Hypothalamus (tissue), 51 donors: ENCODE measurements at regions not wholly inside any gene's neighbourhood (a gene's known extent, or its start where the extent isn't known, plus 50 kb on each side); places are given as distances from the start of the nearest gene placed in this dataset.
A peak's percentile ranks its signal among the peaks of the same experiment; 100 is the strongest.
"Not testable (repeated sequence)": the region's sequence is repeated elsewhere in the genome, so short reads cannot be mapped to it uniquely, and the experiment has no call there.

Experiments used
- DNase-seq, 51 donors: peaks; one replicate each; lab custom pipeline; 2025; lab: John Stamatoyannopoulos, UW

DNA sequence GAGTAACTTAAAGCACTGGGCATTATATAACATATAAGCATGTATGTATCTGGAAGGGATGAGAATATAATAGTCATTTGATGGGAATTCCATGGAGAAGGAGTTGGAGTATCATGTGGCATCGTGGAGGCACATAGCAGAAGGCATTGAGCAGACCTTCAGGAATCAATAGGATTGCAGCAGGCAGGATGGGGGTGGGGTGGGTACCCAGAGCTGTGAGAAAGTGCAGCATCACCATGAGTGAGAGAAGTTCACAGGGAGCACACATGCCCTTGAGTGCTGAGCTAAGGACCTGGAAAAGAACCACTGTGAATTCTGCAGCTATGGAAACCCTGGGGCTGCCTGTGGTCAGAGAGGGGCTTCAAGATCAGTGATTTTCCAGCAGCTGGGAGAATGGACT, 57.3 kb downstream of the MED10 start:
- DNase-seq = no peak

DNA sequence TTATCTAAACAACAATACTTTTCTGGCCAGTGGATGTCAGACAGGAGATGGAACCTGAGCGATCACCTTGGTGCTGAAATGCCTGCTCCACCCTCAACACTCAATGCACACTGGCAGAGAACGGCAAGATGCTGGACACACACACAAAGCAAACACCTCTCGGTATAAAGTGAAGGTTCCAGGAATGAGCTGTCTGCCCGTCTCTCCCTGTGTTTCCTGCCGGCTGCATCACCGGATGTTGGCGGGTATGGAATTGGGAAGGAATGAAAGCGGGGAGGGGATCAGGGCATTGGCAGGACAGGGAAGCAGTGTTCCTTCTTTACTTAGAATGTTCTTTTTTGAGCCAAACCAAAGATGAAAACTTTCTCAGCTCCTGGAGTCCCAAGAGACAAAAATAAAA, 59.2 kb downstream of the MED10 start:
- no peak for DNase-seq

DNA sequence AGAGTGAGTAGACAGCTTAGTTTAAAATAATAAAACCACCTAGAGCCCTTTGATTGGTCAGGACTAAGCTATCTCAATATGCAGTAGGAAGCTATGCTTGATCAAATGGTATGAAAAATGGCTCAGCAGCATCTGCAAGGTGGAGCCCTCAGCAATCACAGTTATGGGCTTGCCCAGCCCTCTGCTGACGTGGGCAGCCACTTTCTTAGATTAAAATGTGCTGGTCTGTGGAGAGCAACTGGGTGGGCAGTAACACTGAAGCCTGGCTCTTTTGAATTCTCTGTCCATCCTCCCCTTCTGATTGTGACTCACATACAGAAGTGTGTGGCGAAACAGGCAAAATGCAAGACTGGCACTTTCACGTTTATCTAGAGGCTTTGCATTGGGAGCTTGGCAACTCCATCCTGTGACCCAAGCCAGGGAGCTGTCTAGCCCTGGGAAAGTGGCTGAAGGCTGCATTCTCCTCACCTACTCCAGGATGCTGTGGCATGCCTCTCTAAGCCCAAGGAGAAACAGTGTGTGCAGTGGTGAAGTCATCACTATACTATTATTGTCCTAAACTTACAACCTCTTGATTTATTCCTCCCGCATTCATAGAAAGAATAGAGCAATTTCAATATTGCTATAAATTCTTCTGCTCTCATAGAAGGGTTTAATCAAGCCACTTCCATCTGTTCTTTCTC, 61.1 kb downstream of the MED10 start:
- DNase-seq = peak in 1 of 51 donors; percentile 11

DNA sequence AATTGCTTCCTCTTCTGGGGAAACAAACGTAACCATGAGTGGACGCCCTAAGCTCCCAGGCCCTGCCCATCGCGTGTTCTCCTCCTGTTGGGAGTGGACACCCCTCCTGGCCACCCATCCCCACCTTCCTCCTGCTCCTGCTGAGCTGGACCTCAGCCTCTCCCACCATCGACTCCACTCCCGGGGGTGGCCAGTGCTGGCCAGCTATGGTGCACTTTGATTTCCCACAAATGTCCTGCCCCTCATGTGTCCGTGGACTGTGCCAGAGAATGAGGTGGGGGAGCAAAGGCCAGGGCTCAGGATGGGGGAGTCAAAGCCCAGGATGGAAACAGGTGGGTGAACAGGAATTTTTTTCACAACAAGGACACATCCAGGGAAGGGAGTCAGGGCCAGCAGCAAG, 62.8 kb downstream of the MED10 start:
- DNase-seq = no peak

DNA sequence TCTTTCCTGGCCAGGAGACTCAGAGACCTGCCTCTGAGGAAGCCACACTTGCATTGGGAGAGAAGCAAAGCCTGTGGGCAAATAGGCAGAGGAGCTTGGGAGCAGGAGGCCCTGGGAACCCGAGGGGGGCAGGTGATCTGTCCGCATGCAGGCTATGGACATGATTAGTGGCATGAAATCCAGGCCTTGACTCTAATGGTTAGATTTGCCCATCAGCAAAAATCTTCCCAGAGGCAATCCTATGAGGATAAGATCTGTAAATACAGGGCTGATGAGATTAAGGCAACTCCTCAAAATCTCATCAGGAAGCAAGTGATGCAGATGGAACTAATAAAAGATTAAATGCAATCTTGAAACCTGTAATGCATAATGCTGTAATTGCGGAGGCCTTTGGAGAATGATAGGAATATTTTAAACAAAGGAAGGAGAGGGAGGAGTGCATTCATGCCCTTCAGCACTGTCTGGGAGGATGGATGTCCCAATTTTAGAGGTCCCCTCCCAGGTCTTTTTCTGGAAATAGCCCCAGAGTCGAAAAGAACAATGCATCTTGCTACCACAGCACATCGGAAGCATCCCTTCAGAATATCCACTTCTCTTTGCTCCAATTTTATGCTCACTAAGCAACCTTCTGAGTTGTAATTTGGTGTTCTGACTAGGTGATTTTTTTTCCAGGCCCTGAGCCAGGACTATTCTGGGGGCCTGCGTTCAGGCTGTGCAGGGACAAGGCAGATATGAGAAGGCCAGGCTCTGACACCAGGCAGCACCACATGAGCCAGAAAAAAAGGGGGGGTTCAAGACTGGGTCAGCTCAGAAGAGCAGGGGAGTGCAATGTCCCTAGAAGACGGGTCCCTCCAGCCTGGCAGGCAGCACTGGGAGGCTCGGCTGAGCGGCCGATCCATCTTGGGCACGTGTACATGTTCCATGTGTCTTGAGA, 66.5 kb downstream of the MED10 start:
- peak in 1 of 51 donors; percentile 6 for DNase-seq

DNA sequence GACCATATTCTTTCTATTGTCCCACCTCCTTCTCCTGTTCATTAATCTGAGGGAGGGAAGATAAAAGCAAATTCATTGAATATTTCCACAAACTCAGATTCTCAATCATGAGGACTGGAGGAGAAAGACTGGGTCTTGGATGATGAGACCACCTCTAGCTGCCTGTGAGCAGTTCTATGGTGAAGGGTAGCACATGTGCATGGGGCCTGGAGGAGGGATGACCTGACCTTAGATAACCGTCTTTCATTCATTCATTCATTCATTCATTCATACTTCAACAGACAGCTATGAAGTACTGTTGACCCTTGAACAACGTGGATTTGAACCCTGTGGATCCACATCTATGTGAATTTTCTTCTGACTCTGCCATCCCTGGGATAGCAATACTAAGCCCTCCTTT, 68.4 kb downstream of the MED10 start:
- no peak for DNase-seq

DNA sequence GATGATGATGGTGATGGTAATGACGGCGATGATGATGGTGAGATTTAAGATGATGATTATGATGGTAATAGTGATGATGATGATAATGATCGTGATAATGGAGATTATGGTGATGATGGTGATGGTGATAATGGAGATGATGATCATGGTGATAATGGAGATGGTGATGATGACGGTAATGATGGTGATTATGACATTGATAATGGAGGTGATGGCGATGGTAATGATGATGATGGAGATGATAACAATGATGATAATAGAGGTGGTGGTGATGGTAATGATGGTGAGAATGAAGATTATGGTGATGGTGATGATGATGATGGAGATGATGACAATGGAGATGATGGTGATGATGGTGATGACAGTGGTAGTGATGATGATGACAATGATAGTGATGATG, 69.7 kb downstream of the MED10 start:
- DNase-seq = no peak

DNA sequence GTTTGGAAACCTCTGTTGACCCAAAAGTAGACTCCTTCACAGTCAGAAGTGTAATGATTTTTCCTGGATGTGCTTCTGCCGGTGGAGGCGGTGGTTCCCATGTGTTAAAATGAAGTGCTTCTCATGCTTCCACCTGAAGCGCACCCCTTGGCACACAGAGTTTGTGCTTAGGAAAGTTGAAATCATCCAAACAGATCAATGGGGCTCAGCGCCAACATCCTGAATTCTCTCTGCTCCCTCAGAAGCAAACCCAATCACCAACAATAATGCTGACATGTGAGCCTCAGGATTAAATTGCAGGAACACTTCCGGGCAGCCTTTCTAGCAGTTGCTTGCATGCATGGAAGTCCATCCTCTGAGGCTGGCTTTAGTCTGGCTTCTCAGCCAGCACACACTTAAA, 71.0 kb downstream of the MED10 start:
- no peak for DNase-seq

DNA sequence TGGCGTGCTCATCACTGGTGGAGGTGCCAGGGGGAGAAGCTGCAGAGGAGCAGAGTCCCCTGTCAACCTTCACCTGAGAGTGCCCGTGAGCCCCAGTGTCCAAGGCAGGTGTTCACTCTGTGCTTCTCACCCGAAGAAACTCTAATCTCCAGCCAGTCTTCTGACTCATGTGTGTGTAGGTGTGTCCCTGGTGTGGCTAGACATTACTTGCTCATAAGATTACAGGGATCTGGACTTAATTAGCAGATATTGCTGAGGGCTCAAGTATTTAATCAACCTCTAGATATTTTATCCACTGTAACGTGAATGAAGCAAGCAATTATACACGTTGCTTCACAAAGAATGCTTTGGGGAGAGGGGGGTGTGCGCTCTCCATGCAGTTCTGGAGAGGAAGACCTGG, 72.5 kb downstream of the MED10 start:
- DNase-seq = no peak

DNA sequence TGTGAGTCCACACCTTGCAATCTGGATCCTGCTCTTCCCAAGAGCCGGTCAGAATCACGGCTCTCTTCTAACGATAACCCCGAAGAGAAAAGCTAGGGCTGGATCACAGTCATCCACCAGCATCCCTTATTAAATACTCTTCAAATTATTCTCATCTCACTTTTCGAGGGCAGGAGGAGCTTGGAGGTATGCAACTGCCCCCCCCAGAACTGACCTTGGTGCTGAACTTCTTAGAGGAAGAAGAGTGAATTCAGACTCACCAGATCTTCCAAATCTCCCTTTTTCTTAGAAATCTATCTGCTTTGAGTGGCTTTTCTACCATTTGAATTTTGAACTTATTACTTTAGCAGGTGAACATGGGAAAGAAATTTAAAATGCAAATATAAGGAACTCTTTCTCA, 75.7 kb downstream of the MED10 start:
- no peak for DNase-seq

DNA sequence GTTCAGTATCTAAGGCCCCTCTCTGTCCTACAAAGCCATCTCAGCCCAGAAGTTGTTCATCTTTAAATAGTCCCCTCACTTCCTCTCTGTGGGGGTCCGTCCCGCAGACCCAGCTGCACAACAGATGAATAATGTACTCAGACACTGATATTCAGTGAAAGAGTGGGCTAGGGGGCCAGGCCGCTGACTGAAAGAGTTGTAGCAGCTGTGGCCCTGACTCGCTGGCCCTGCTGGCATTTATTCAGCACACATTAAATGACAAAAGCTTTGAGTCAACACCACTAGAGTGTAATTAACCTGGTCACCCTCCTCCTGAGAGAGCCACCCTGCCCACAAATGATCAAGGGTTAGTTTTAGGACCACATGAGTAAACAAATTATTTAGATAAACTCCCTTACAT, 76.3 kb downstream of the MED10 start:
- no peak for DNase-seq

DNA sequence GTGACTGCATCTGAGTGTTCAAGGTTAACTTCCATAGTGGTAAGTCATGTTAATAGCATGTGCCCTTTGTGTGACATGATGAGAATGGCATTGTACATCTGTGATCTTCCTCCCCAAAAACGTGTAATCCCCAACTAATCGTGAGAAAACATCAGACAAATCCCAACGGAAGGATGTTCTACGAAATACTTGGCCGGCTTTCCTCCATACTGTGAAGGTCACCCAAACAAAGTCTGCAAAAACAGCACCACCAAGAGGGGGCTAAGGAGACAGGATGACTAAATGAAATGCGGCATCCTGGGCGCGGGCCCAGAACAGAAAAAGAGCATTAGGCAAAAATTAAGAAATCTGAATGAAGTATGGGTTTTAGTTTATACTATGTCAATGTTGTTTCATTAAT, 81.8 kb downstream of the MED10 start:
- no peak for DNase-seq

DNA sequence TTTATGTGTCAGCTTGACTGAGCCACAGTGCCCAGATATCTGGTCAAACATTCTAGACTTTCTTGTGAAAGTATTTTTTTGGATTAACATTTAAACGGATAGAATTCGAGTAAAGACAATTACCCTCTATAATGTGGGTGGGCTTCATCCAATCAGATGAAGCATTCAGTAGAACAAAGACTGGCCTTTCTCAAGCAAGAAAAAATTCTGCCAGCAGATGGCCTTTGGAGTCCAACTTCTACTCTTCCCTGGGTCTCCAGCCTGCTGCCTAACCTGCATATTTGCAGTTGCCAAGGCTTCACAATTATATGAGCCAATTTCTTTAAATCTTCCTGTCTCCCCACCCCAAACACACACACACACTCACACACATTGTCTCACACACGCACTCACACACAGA, 86.4 kb downstream of the MED10 start:
- DNase-seq = no peak

DNA sequence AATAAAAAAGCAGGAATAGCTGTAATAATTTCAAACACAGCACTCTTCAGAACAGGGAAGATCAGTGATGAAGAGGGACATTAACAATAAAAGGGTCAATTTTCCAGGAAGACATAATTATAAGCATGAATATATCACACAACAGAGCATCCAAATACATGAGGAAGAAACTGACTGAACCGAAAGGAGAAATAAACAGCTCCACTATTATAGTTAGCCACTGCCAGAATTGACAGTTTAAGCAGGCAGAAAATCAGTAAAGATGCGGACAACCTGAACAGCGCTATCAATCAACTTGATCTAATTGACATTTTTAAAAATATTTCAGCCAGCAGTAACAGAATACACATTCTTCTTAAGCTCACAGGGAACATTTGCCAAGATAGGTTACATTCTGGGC, 89.1 kb downstream of the MED10 start:
- no peak for DNase-seq

DNA sequence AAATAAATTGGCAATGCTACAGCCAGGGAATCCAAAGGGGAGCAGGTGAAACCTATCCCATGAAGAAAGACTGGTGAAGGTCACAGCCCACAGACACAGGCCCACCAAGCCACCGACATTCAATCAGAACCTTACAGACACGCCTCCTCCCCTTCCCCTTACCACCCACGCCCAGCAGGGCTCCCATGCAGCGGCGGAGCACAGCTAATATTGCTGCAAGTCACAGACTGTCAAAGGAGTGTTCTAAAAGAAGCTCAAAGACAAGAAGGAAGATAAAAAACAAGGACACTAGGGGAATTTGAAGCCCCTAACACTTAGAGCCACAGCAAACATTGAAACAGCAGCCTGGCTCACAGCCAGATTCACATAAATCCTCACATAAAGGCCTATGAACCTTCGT, 91.2 kb downstream of the MED10 start:
- DNase-seq = no peak

DNA sequence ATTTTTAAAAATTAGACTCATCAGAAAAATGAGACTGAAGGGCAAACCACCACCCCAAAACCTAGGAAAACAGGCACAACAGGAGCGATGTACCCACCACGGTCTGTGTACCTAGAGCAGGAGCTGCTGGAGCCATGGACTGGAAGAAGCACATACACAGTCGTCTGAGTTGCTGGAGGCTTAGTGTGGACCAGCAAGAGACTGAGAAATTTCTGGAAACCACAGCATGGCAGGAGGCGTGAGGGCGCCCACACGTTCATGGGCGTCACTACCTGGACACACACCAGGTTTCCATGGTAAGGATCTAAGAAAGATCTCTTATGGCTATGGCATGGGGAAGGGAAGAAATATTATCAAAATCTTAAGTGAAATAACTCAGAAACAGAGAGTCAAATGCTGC, 91.9 kb downstream of the MED10 start:
- DNase-seq = no peak

DNA sequence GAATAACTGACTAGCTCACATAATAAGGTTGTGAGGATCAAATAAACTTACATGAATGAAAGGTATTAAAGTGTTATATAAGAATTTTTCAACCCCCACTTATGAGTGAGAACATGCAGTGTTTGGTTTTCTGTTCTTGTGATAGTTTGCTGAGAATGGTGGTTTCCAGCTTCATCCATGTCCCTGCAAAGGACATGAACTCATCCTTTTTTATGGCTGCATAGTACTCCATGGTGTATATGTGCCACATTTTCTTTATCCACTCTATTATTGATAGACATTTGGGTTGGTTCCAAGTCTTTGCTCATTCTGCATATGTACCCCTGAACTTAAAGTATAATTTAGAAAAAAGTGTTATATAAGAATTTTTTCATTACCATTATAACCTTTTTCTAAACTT, 93.9 kb downstream of the MED10 start:
- DNase-seq = not testable (repeated sequence)

DNA sequence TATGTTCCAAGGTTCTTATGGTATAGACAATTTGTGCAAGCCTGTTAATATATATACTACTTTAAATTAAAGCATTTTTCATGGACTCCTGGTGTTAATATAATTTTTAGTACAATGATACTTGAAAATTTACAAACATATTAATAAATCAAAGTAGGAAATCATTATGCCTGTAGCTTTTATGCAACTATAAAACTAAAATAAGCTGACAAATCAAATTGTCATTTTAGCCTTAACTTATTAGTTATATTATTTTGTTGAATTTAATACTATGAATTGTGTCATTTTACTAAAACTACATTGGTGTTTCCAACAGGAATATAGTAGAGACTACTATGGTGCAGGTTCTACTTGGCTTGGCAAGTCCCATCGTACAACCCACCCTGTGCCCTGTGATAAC, 96.0 kb downstream of the MED10 start:
- no peak for DNase-seq

DNA sequence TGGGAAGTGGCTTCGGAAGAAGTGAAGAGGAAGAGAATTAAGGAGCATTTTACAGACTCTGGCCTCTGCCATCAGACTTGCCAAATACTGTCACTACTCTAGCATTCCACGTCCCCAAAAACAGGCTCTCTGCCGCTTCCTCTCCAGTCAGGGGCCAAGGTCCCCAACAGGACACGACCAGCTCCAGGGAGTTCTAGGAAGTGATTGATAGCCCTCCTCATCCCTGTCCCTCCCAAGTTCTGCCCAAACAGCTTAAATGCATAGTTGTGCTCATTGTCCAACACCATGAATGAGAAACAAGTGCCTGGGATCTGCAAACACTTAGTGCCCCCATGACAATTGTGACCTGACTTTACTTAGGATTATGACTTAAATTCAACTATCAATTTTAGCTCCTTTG, 96.5 kb downstream of the MED10 start:
- DNase-seq = no peak

DNA sequence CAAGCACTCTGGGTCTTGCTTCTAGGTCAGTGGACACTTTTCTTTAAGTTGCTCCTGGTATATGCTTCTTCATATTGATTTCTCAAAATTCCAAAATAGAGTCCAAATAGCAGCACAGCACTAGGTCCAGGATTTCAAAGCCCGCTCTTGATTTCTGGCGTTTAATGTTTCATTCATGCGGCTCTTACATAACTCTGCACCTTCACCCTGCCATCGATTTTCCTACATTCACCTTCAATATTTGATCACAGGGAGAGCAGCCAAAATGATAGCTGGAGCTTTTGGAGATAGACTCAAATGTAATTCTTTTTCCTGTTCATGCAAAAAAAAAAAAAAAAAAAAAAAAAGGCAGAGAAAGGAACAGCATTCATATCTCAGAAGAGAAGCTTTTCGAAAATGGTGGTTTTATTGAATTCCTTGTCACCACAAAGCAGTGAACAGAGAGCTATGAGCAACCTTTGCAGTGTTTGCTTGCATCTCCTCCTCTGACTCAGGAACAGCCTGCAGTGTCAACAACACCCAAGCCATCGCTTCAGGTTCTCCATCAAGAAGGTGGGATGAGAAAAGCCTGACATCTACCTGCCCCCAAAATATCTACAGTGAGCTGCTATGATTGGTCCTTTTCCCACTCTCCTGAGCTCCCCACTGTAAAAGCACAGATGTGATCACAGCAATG, 97.8 kb downstream of the MED10 start:
- no peak for DNase-seq

DNA sequence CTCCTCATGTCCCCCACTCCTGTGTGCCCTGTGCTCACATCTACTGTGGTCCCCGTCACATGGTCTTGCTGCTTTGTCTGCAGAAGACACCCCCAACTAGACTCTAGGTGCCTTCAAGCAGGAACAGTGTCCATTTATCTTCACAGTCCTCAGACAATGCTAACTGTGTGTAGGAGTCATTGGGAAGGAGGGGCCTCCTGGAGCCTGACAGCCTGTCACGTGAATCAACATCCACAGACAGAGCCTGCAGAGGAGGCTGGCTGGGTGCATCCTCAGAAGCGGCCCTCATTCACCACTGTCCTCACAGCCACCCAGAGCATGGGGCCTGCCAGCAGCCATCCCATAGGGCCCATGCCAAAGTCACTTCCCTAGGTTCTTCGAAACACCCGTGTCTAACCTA, 98.7 kb downstream of the MED10 start:
- peak in 29 of 51 donors; percentile 2 to 64 (median 21) for DNase-seq
